Urinary bladder (tissue), 3 donors: ENCODE measurements at regions not wholly inside any gene's neighbourhood (a gene's known extent, or its start where the extent isn't known, plus 50 kb on each side); places are given as distances from the start of the nearest gene placed in this dataset.

Experiments used
- DNase-seq: peaks from one replicate; pipeline ENCODE4 v3.0.0-alpha.2; 2015; ENCODE audit errors: extremely low spot score
- H3K27ac ChIP-seq: one replicate; pipeline ENCODE4 v1.5.1; 2013; ENCODE audit warnings: low read depth, mild to moderate bottlenecking, moderate library complexity
- H3K36me3 ChIP-seq: one replicate; pipeline ENCODE4 v1.6.1; 2013; ENCODE audit warnings: mild to moderate bottlenecking, moderate library complexity; ENCODE audit not compliant: insufficient read depth
- H3K4me1 ChIP-seq: one replicate; pipeline ENCODE4 v1.6.1; 2013; ENCODE audit warnings: mild to moderate bottlenecking, moderate library complexity; ENCODE audit not compliant: insufficient read depth
- H3K4me3 ChIP-seq: one replicate; pipeline ENCODE4 v1.5.1; 2013; ENCODE audit warnings: low read depth, low read length
- WGBS: extraction: QIAGEN DNeasy Blood & Tissue Kit; methylation state at CpG from one replicate; pipeline ENCODE4 v1.1.7; 2013; 5-methylcytosine and 5-hydroxymethylcytosine counted together
- donor health status: healthy with polysubstance abuse.
- donor health status: healthy.

DNA sequence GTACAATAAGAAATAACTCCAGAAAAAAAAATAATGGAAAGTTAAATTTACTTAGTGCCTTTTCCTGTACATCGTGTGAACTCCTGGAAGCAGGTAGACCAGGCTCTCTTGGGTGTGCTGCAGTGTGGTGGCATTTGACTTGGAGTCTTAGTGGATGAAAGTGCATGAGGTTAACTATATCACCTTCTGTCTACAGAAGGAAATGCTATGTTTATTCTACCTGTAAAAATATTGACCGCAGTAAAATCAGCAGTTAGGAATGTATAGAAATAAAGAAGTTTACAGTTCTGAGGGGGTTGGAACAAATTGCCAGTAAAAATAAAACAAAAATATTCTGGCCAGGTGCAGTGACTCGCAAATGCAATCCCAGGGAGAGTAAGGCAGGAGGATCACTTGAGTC, 722.1 kb downstream of the LIG4 start:
- Histone ChIP-seq H3K27ac (no peak overlapping the region), H3K4me3 (no peak overlapping the region), H3K36me3 (no peaks in the 10 kb centered on the region), H3K4me1 (peaks cover 2% of the 10 kb centered on the region)
- no peak for DNase-seq
- WGBS = 80% methylated on average over 3 of the region's 3 CpGs

GRCh38 chr13:107482688-107483087, 732.6 kb downstream of the LIG4 start:
- 60% methylated on average over 5 of the region's 5 CpGs for WGBS
- no peak for DNase-seq
- Histone ChIP-seq H3K27ac (no peak overlapping the region), H3K4me3 (no peak overlapping the region), H3K36me3 (no peaks in the 10 kb centered on the region), H3K4me1 (no peaks in the 10 kb centered on the region)

- DNase-seq = no peak
- Histone ChIP-seq H3K27ac (no peak overlapping the region), H3K4me1 (no peaks in the 10 kb centered on the region), H3K4me3 (no peak overlapping the region), H3K36me3 (no peaks in the 10 kb centered on the region)
- 84% methylated on average over 1 of the region's 1 CpG for WGBS
Observed at GRCh38 chr13:107480130-107480529, 735.2 kb downstream of the LIG4 start.

GRCh38 chr13:107477772-107478379, 737.5 kb downstream of the LIG4 start:
- Histone ChIP-seq H3K4me3 (no peak overlapping the region), H3K27ac (no peak overlapping the region), H3K36me3 (no peaks in the 10 kb centered on the region), H3K4me1 (no peaks in the 10 kb centered on the region)
- WGBS = 81% methylated on average over 3 of the region's 3 CpGs
- no peak for DNase-seq

- no peaks in the 10 kb centered on the region for H3K4me1 ChIP-seq
- DNase-seq = no peak
- 66% methylated on average over 3 of the region's 3 CpGs for WGBS
- H3K27ac ChIP-seq = no peak overlapping the region
- no peaks in the 10 kb centered on the region for H3K36me3 ChIP-seq
- H3K4me3 ChIP-seq = no peak overlapping the region
Observed at GRCh38 chr13:107475753-107476453, 739.4 kb downstream of the LIG4 start.

DNA sequence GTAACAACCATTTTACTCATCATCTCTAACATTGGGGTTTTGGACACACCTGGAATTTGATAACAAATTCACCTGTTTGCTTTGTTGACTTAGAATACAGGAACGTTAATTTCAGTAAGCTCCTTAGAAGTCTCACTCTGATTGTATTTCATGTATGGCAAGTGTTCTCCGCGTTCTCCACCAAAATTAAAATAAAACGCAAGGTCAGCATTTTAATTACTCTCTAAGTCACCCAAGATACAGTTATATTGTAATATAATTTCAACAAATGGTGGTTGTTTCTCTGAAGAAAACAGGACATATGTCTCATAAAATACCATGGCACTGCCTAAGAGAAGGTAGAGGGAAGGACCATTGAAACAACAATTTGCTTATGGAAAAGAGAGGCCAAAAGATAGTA, 742.1 kb downstream of the LIG4 start:
- Histone ChIP-seq H3K4me3 (no peak overlapping the region), H3K36me3 (no peaks in the 10 kb centered on the region), H3K4me1 (no peaks in the 10 kb centered on the region), H3K27ac (no peak overlapping the region)
- WGBS = 98% methylated on average over 4 of the region's 4 CpGs
- DNase-seq = no peak

- no peak overlapping the region for H3K27ac ChIP-seq
- H3K36me3 ChIP-seq = no peaks in the 10 kb centered on the region
- H3K4me1 ChIP-seq = no peaks in the 10 kb centered on the region
- no peak for DNase-seq
- no peak overlapping the region for H3K4me3 ChIP-seq
- WGBS = 81% methylated on average over 3 of the region's 3 CpGs
Observed at GRCh38 chr13:107466326-107467099, 748.8 kb downstream of the LIG4 start.

GRCh38 chr13:107462501-107462900, 752.8 kb downstream of the LIG4 start:
- H3K4me1 ChIP-seq = no peaks in the 10 kb centered on the region
- no peak for DNase-seq
- WGBS = 70% methylated on average over 2 of the region's 2 CpGs

GRCh38 chr13:107461751-107462150, 753.6 kb downstream of the LIG4 start:
- no peaks in the 10 kb centered on the region for H3K36me3 ChIP-seq
- no peak for DNase-seq
- 75% methylated on average over 1 of the region's 1 CpG for WGBS
- H3K4me1 ChIP-seq = no peaks in the 10 kb centered on the region
- H3K27ac ChIP-seq = no peak overlapping the region
- no peak overlapping the region for H3K4me3 ChIP-seq

More at GRCh38 chr13:107462501-107462900, 752.8 kb downstream of the LIG4 start:
- no peak overlapping the region for H3K4me3 ChIP-seq
- no peaks in the 10 kb centered on the region for H3K36me3 ChIP-seq
- H3K27ac ChIP-seq = no peak overlapping the region

DNA sequence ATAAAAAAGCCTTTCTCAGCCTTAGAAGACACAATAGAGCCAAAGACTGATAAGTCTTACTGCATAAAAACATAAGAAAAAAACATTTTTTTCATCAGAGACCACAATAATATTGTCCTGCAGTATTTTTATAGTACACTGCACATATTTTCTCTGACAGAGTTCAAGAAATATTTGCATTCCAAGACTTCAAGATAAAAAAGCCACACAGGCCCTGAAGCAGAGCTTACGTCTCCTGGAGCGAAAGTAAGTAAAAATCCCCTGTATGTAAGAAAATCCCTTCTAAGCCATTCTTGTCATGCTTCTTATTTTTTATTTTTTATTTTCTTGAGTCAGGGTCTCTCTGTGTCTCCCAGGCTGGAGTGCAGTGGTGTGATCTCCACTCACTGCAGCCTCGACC, 755.9 kb downstream of the LIG4 start:
- no peak for DNase-seq
- whole genome bisulfite sequencing = 54% methylated on average over 3 of the region's 3 CpGs
- no peaks in the 10 kb centered on the region for H3K4me1 ChIP-seq
- no peak overlapping the region for H3K27ac ChIP-seq
- no peak overlapping the region for H3K4me3 ChIP-seq
- no peaks in the 10 kb centered on the region for H3K36me3 ChIP-seq

- WGBS = 93% methylated on average over 10 of the region's 10 CpGs
- no peaks in the 10 kb centered on the region for H3K36me3 ChIP-seq
- H3K4me1 ChIP-seq = no peaks in the 10 kb centered on the region
- DNase-seq = no peak
- no peak overlapping the region for H3K4me3 ChIP-seq
- H3K27ac ChIP-seq = no peak overlapping the region
Observed at GRCh38 chr13:107458269-107458668, 757.1 kb downstream of the LIG4 start.

DNA sequence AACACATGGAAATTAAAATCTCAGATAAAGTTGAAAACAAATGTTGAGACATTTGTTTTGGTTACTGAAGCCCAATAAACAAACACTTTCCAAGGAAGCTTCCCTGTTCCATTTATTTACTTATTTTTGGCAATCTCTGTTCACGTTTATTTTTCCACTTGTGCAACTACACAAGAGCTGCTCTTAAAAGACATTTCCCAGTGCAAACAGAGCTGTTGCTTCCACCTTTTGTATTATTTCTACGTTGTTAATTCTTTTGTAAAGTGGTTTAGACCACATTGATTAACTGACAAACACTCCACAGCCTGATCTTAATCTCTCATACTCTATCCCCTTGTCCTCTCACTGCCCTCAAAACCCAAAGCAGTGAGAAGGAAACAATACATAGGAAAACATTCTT, 757.6 kb downstream of the LIG4 start:
- no peaks in the 10 kb centered on the region for H3K4me1 ChIP-seq
- H3K36me3 ChIP-seq = no peaks in the 10 kb centered on the region
- no peak overlapping the region for H3K4me3 ChIP-seq
- WGBS = 50% methylated on average over 2 of the region's 2 CpGs
- no peak for DNase-seq
- H3K27ac ChIP-seq = no peak overlapping the region

- 54% methylated on average over 2 of the region's 2 CpGs for WGBS
- H3K27ac ChIP-seq = no peak overlapping the region
- H3K4me3 ChIP-seq = no peak overlapping the region
- H3K4me1 ChIP-seq = no peaks in the 10 kb centered on the region
- no peak for DNase-seq
- H3K36me3 ChIP-seq = no peaks in the 10 kb centered on the region
Observed at GRCh38 chr13:107456431-107456830, 758.9 kb downstream of the LIG4 start.

DNA sequence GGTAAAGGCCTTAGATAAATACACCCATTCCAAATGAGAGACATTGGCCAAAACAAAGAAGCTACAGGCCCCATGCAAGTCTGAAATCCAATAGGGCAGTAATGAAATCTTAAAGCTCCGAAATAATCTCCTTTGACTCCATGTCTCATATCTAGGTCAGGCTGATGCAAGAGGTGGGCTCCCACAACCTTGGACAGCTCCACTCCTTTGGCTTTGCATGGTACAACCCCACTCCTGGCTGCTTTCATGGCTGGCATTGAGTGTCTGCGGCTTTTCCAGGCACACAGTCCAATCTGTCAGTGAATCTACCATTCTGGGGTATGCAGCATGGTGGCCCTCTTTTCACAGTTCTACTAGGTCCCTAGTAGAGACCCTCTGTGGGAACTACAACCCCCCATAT, 762.5 kb downstream of the LIG4 start:
- Histone ChIP-seq H3K4me3 (no peak overlapping the region), H3K27ac (no peak overlapping the region), H3K36me3 (no peaks in the 10 kb centered on the region), H3K4me1 (no peaks in the 10 kb centered on the region)
- no peak for DNase-seq
- WGBS = 97% methylated on average over 2 of the region's 2 CpGs
